ENCODE measurements at regions not wholly inside any gene's neighbourhood (a gene's known extent, or its start where the extent isn't known, plus 50 kb on each side); places are given as distances from the start of the nearest gene placed in this dataset.

- intact Hi-C loops (cut with DNase I), result no loop called here
- WGBS, 2 donors, result 81 to 85% methylated on average over 3 to 5 of the region's 5 CpGs
- DNase-seq, result no peak
These were observed 350.4 kb upstream of the CLINT1 start for GRCh38 chr5:158209219-158209908.

GRCh38 chr5:158207733-158208132 lies 348.8 kb upstream of the CLINT1 start:
- no peaks in the 10 kb centered on the region for H3K27me3 ChIP-seq
- TF ChIP-seq CTCF (IDR thresholded peaks at IDR 0.05), result no peak
- TF ChIP-seq POLR2A (IDR thresholded peaks at IDR 0.05), result no peak
- DNase-seq, result no peak
- 83 to 91% methylated on average over 8 to 9 of the region's 10 CpGs for WGBS, 2 donors
- H3K36me3 ChIP-seq, result no peaks in the 10 kb centered on the region
- no peak overlapping the region for H3K4me3 ChIP-seq
- no peak overlapping the region for H3K27ac ChIP-seq
- no peaks in the 10 kb centered on the region for H3K4me1 ChIP-seq
- intact Hi-C loops (cut with DNase I), result no loop called here
- no peaks in the 10 kb centered on the region for H3K9me3 ChIP-seq

More at GRCh38 chr5:158209219-158209908, 350.4 kb upstream of the CLINT1 start:
- Histone ChIP-seq H3K4me1 (no peaks in the 10 kb centered on the region), H3K27ac (no peak overlapping the region), H3K9me3 (no peaks in the 10 kb centered on the region), H3K27me3 (no peaks in the 10 kb centered on the region), H3K36me3 (no peaks in the 10 kb centered on the region), H3K4me3 (no peak overlapping the region)
- TF ChIP-seq POLR2A (IDR thresholded peaks at IDR 0.05) (no peak), CTCF (IDR thresholded peaks at IDR 0.05) (no peak)

- H3K36me3 ChIP-seq, result no peaks in the 10 kb centered on the region
- no peaks in the 10 kb centered on the region for H3K4me1 ChIP-seq
- TF ChIP-seq POLR2A (IDR thresholded peaks at IDR 0.05) (no peak), CTCF (IDR thresholded peaks at IDR 0.05) (no peak)
- H3K9me3 ChIP-seq, result no peaks in the 10 kb centered on the region
- intact Hi-C loops (cut with DNase I), result no loop called here
- 75 to 81% methylated on average over 2 of the region's 2 CpGs for WGBS, 2 donors
- H3K27me3 ChIP-seq, result no peaks in the 10 kb centered on the region
- H3K4me3 ChIP-seq, result no peak overlapping the region
- H3K27ac ChIP-seq, result no peak overlapping the region
- DNase-seq, result no peak
These were observed 347.0 kb upstream of the CLINT1 start for GRCh38 chr5:158205992-158206391.

GRCh38 chr5:158203261-158203660 lies 344.3 kb upstream of the CLINT1 start:
- Histone ChIP-seq H3K27me3 (no peaks in the 10 kb centered on the region), H3K4me3 (no peak overlapping the region), H3K4me1 (no peaks in the 10 kb centered on the region), H3K27ac (no peak overlapping the region), H3K36me3 (no peaks in the 10 kb centered on the region), H3K9me3 (no peaks in the 10 kb centered on the region)
- DNase-seq, result no peak
- 77 to 91% methylated on average over 8 of the region's 8 CpGs for WGBS, 2 donors
- TF ChIP-seq POLR2A (IDR thresholded peaks at IDR 0.05) (no peak), CTCF (IDR thresholded peaks at IDR 0.05) (no peak)
- intact Hi-C loops (cut with DNase I), result no loop called here

GRCh38 chr5:158202801-158203200 lies 343.9 kb upstream of the CLINT1 start:
- intact Hi-C loops (cut with DNase I), result no loop called here
- Histone ChIP-seq H3K27ac (no peak overlapping the region), H3K36me3 (no peaks in the 10 kb centered on the region), H3K4me1 (no peaks in the 10 kb centered on the region), H3K9me3 (no peaks in the 10 kb centered on the region), H3K4me3 (no peak overlapping the region), H3K27me3 (no peaks in the 10 kb centered on the region)
- TF ChIP-seq POLR2A (IDR thresholded peaks at IDR 0.05), result no peak
- no peak for TF ChIP-seq CTCF (IDR thresholded peaks at IDR 0.05)
- WGBS, 2 donors, result 82 to 90% methylated on average over 7 of the region's 7 CpGs
- DNase-seq, result no peak
